Stomach smooth muscle (tissue), 2 donors: ENCODE measurements at regions not wholly inside any gene's neighbourhood (a gene's known extent, or its start where the extent isn't known, plus 50 kb on each side); places are given as distances from the start of the nearest gene placed in this dataset.
"Not testable (repeated sequence)": the region's sequence is repeated elsewhere in the genome, so short reads cannot be mapped to it uniquely, and the experiment has no call there.

Experiments
- H3K27ac ChIP-seq: one replicate; pipeline ENCODE4 v1.7.0; 2013; ENCODE audit warnings: mild to moderate bottlenecking, low read length, inconsistent platforms
- H3K27me3 ChIP-seq, 2 donors: one replicate each; pipeline ENCODE4 v1.7.0; 2013; ENCODE audit warnings: low read length in 2 of 2; ENCODE audit not compliant: insufficient read depth in 2 of 2, control insufficient read depth in 1 of 2
- H3K36me3 ChIP-seq, 2 donors: one replicate each; pipeline ENCODE4 v1.7.0; 2013; ENCODE audit warnings: low read length in 2 of 2; ENCODE audit not compliant: control insufficient read depth in 2 of 2, insufficient read depth in 2 of 2
- H3K4me1 ChIP-seq: one replicate; pipeline ENCODE4 v1.7.0; 2013; ENCODE audit warnings: low read length; ENCODE audit not compliant: control insufficient read depth, insufficient read depth
- H3K4me3 ChIP-seq, 2 donors: one replicate each; pipeline ENCODE4 v1.7.0; 2013; ENCODE audit warnings: low read length in 2 of 2
- H3K9ac ChIP-seq, 2 donors: one replicate each; pipeline ENCODE4 v1.7.0; 2013; ENCODE audit warnings: low read length in 2 of 2, mild to moderate bottlenecking in 1 of 2
- H3K9me3 ChIP-seq, 2 donors: one replicate each; pipeline ENCODE4 v1.7.0; 2013; ENCODE audit warnings: low read length in 2 of 2; ENCODE audit not compliant: control insufficient read depth in 2 of 2
- donor health status: healthy.
- donor health status: Pancreatic carcinoma.

- Histone ChIP-seq H3K9ac (no peak overlapping the region), H3K27me3 (no peaks in the 10 kb centered on the region), H3K36me3 (no peaks in the 10 kb centered on the region), H3K4me1 (no peaks in the 10 kb centered on the region), H3K4me3 (no peak overlapping the region), H3K27ac (no peak overlapping the region), H3K9me3 (peaks cover 2 to 5% of the 10 kb centered on the region in 2 donors)
Measured at GRCh38 chr11:82225930-82226329, 507.7 kb downstream of the FAM181B start.

DNA sequence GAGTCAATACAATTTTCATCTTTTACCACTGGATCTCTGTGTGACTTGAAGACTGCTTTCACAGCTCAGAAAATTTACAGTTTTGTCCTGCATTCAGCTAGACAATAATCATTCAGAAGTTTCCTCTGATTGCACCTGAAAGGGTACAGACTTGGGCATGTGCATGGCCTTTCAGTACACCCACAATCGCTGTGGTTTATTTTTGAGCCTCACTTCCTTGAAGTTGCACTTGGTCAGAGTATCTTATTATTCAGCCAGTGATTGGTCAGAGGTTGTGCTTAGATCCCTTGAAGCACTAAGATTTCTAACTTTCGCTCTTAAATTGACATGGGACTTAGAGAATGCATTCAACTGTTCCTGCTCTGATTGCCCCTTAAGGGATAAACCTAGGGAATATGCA is 508.2 kb downstream of the FAM181B start:
- H3K36me3 ChIP-seq, result no peaks in the 10 kb centered on the region
- H3K27me3 ChIP-seq, result no peaks in the 10 kb centered on the region
- H3K9me3 ChIP-seq, result peaks cover 2 to 5% of the 10 kb centered on the region in 2 donors
- H3K4me1 ChIP-seq, result no peaks in the 10 kb centered on the region
- no peak overlapping the region for H3K4me3 ChIP-seq
- no peak overlapping the region for H3K27ac ChIP-seq
- H3K9ac ChIP-seq, result no peak overlapping the region

DNA sequence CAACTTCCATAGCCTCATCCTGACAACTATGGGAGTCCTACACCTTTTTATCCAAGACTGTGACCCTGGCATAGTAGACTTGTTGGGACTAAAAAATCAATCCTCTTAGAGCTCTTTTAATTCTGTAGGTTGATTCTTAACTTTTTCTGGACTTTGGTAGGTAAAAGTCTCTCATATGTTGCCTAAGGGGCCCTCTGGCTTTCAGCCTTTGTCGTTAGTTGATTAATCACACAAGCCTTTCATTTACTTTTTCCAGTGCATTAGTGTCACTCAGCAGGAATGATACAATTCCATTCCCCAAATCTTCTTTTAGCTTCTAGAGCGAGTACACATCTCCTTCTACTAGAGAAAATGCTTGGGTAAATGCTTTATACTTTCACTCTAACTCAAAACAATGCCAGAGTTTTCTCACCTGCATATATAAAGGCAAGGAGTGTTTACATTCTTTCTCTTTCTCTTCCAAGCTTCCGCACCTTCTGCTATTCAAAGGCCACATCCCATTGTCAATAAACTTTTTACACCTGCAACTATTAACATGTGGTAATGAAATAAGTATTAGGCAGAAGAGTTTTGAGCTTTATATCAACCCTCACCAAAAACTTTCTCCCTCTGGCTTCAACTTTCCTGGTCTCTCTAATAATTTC is 516.6 kb downstream of the FAM181B start:
- no peak overlapping the region for H3K9ac ChIP-seq
- no peak overlapping the region for H3K27ac ChIP-seq
- H3K4me3 ChIP-seq, result no peak overlapping the region
- no peaks in the 10 kb centered on the region for H3K27me3 ChIP-seq
- H3K36me3 ChIP-seq, result no peaks in the 10 kb centered on the region
- no peaks in the 10 kb centered on the region for H3K4me1 ChIP-seq
- H3K9me3 ChIP-seq, result no peaks in the 10 kb centered on the region

DNA sequence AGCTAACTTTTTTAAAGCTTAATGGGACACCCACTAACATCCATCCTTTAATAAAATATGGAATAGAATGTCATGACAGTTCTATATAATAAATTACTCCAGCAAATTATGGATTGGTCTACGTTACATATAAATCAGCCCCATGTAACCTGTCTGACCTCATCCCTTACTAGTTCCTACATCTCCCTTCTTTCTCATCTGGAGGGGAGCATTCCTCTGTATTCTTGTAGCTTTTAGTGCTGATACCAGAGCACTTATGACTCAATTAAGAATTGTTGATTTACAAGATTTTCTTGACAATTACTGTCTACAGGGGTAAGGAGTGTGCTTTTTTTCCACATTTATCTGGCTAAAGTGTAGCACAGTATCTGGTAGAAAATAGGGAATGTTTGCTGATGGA is 523.7 kb downstream of the FAM181B start:
- no peaks in the 10 kb centered on the region for H3K36me3 ChIP-seq
- no peak overlapping the region for H3K4me3 ChIP-seq
- H3K27ac ChIP-seq, result no peak overlapping the region

DNA sequence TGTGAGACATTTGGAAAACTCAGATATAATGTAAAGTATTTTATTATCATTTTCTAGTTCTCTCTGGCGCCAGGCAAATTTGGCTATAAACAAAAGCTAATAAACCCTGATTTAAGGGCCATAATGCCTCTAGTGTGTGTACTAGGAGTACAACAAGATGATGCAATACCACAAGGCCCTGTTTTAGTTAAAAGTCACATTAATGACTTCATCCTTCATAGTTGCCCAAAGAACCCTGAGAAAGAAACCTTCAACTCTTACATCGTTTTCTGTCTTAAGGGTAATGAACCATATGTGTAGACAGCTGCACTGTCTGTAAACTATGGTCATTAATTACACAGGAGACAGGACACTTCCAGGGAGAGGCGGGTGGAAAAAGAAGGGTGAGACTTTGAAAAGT is 538.4 kb downstream of the FAM181B start:
- H3K4me3 ChIP-seq, result no peak overlapping the region
- no peaks in the 10 kb centered on the region for H3K27me3 ChIP-seq
- H3K27ac ChIP-seq, result no peak overlapping the region
- H3K36me3 ChIP-seq, result no peaks in the 10 kb centered on the region
- no peaks in the 10 kb centered on the region for H3K4me1 ChIP-seq
- H3K9ac ChIP-seq, result no peak overlapping the region
- H3K9me3 ChIP-seq, result no peaks in the 10 kb centered on the region

More for the DNA sequence above, 523.7 kb downstream of the FAM181B start:
- Histone ChIP-seq H3K9me3 (no peaks in the 10 kb centered on the region), H3K9ac (no peak overlapping the region), H3K27me3 (no peaks in the 10 kb centered on the region), H3K4me1 (no peaks in the 10 kb centered on the region)

- no peaks in the 10 kb centered on the region for H3K27me3 ChIP-seq
- H3K4me1 ChIP-seq, result no peaks in the 10 kb centered on the region
- H3K9ac ChIP-seq, result no peak overlapping the region
- H3K27ac ChIP-seq, result no peak overlapping the region
- no peak overlapping the region for H3K4me3 ChIP-seq
- H3K36me3 ChIP-seq, result no peaks in the 10 kb centered on the region
- H3K9me3 ChIP-seq, result no peaks in the 10 kb centered on the region
Measured at GRCh38 chr11:82194521-82194920, 539.1 kb downstream of the FAM181B start.

GRCh38 chr11:82191695-82192094 is 542.0 kb downstream of the FAM181B start:
- no peak overlapping the region for H3K4me3 ChIP-seq
- no peak overlapping the region for H3K9ac ChIP-seq
- H3K36me3 ChIP-seq, result no peaks in the 10 kb centered on the region
- H3K4me1 ChIP-seq, result no peaks in the 10 kb centered on the region
- no peaks in the 10 kb centered on the region for H3K27me3 ChIP-seq
- H3K9me3 ChIP-seq, result no peaks in the 10 kb centered on the region
- H3K27ac ChIP-seq, result no peak overlapping the region

DNA sequence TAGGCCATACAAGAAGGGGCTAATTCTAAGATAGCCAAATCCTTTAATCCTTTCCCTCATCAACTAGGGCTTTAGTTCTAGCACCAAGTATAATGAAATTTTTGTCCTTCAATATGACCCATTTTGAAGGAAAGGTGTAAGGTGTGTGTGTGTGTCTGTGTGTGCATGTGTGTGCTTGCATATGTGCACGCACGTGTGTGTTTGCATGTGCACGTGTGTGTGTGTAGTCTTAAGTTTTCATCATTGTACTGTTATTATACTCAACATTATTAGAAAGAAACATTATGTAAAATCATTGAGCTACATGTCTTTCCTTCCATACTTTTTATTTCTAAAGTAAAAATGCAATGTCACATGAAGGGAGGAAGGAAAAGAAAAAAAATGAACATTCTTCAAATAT is 547.7 kb downstream of the FAM181B start:
- Histone ChIP-seq H3K9me3 (no peaks in the 10 kb centered on the region), H3K27ac (no peak overlapping the region), H3K27me3 (no peaks in the 10 kb centered on the region), H3K36me3 (no peaks in the 10 kb centered on the region), H3K4me3 (no peak overlapping the region), H3K9ac (no peak overlapping the region), H3K4me1 (no peaks in the 10 kb centered on the region)

GRCh38 chr11:82184966-82185365 is 548.7 kb downstream of the FAM181B start:
- H3K27ac ChIP-seq, result no peak overlapping the region
- no peaks in the 10 kb centered on the region for H3K4me1 ChIP-seq
- H3K4me3 ChIP-seq, result no peak overlapping the region

GRCh38 chr11:82183346-82183745 is 550.3 kb downstream of the FAM181B start:
- Histone ChIP-seq H3K36me3 (no peaks in the 10 kb centered on the region), H3K27me3 (no peaks in the 10 kb centered on the region), H3K27ac (no peak overlapping the region), H3K4me3 (no peak overlapping the region), H3K4me1 (no peaks in the 10 kb centered on the region), H3K9me3 (no peaks in the 10 kb centered on the region), H3K9ac (no peak overlapping the region)

More at GRCh38 chr11:82184966-82185365, 548.7 kb downstream of the FAM181B start:
- no peaks in the 10 kb centered on the region for H3K9me3 ChIP-seq
- no peak overlapping the region for H3K9ac ChIP-seq
- no peaks in the 10 kb centered on the region for H3K36me3 ChIP-seq
- no peaks in the 10 kb centered on the region for H3K27me3 ChIP-seq

- not testable (repeated sequence) for H3K9ac ChIP-seq, H3K9me3 ChIP-seq, H3K4me1 ChIP-seq, H3K27me3 ChIP-seq, H3K4me3 ChIP-seq, H3K36me3 ChIP-seq, H3K27ac ChIP-seq
Measured at GRCh38 chr11:82182697-82183096, 551.0 kb downstream of the FAM181B start.
